Activated naive CD4-positive, alpha-beta T cell treated with anti-CD3 and anti-CD28 coated beads, Interleukin-2, amount 50 U/mL, for 24 hours (primary cell): ENCODE measurements at regions not wholly inside any gene's neighbourhood (a gene's known extent, or its start where the extent isn't known, plus 50 kb on each side); places are given as distances from the start of the nearest gene placed in this dataset.
"Not testable (repeated sequence)": the region's sequence is repeated elsewhere in the genome, so short reads cannot be mapped to it uniquely, and the experiment has no call there.

ENCODE experiments used
- H3K27ac Mint-ChIP-seq: one replicate; pipeline ENCODE4 v1.8.0; 2021; ENCODE audit warnings: mild to moderate bottlenecking, mixed read lengths
- H3K27me3 Mint-ChIP-seq: one replicate; pipeline ENCODE4 v1.8.0; 2021; ENCODE audit warnings: mixed read lengths
- H3K36me3 Mint-ChIP-seq: one replicate; pipeline ENCODE4 v1.8.0; 2021; ENCODE audit warnings: mixed read lengths
- H3K4me1 Mint-ChIP-seq: one replicate; pipeline ENCODE4 v1.8.0; 2021; ENCODE audit warnings: mixed read lengths
- H3K4me3 Mint-ChIP-seq: one replicate; pipeline ENCODE4 v1.8.0; 2021; ENCODE audit warnings: mild to moderate bottlenecking, mixed read lengths
- H3K9me3 Mint-ChIP-seq: one replicate; pipeline ENCODE4 v1.8.0; 2021; ENCODE audit warnings: mixed read lengths

DNA sequence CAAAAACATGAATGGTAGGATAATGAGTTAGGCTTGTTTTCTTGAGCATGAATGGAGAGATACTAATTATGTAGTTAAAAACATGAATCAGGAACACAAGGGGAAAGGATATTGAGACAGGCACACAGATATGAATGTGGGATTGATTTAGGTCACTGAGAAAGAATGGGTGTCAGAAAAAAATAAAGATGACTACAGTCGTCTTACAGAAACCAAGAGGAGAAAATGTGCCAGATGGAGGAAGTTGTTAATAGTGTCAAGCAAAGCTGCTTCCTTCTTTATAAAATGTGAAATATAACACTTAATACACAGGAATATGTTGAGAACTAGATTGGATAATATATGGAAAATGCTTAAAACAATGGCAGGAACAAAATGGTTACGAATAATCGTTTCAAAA is 173.3 kb upstream of the BET1 start:
- no peak overlapping the region for H3K27ac Mint-ChIP-seq
- H3K36me3 Mint-ChIP-seq = no peaks in the 10 kb centered on the region
- H3K4me3 Mint-ChIP-seq = no peak overlapping the region
- no peaks in the 10 kb centered on the region for H3K27me3 Mint-ChIP-seq
- no peaks in the 10 kb centered on the region for H3K4me1 Mint-ChIP-seq
- H3K9me3 Mint-ChIP-seq = no peaks in the 10 kb centered on the region

DNA sequence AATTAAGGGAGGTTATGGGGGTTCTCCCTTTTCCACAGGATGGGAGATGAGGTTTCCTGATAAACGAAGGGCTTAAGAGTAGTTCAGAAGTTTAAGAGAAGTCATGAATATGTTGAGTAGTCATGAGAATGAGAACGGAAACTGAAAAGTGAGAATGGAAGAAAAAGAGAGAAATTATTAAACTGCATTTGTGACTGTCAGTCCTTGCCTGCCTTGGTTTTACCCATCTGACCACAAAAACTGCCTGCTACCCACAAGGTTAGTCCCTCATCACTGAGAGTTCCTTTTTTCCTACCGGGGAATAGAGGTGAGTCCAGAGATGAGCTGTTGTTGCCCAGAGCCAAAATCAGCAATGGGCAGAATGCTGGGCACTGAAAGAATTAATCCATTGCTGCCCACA is 174.1 kb upstream of the BET1 start:
- Mint-ChIP-seq H3K27ac (no peak overlapping the region), H3K4me3 (no peak overlapping the region), H3K36me3 (no peaks in the 10 kb centered on the region), H3K4me1 (no peaks in the 10 kb centered on the region), H3K27me3 (no peaks in the 10 kb centered on the region), H3K9me3 (no peaks in the 10 kb centered on the region)

DNA sequence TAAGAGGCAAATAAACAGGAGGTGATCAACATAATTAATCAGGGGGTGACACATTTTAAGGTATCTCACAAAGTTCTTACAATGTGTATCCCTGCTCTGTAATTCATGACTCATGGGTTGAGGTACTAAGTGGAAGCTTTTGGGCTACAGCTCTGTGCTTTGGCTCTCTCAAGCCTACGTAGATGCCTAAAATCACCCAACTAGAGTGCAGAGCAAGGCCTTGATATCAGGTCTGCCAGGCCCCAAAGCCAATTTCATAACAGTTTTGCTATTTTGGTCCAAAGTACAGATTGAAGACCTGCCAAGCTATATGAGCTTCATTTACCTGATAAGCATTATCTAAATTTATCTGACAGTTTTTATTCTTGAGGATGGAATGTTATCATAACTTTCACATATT is 175.3 kb upstream of the BET1 start:
- Mint-ChIP-seq H3K36me3 (no peaks in the 10 kb centered on the region), H3K27ac (no peak overlapping the region), H3K9me3 (no peaks in the 10 kb centered on the region), H3K4me3 (no peak overlapping the region), H3K27me3 (no peaks in the 10 kb centered on the region), H3K4me1 (no peaks in the 10 kb centered on the region)

DNA sequence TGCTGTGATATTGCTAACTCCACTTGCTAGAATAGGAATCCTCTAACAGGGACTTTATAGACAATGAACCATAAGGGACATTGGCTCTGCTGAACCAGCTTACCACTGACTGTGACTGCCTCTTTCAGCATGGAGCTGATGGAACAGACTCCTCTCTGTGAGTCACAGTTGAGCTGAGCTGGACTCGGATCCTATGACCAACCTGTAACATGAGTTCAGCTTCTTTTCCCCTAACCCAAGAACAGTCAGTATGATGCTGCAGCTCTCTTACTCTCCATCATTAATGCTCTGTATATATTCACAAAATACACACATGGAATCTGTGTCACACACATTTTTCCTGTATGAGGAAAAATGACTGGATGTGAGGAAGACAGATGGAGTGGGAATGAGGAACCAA is 177.9 kb upstream of the BET1 start:
- Mint-ChIP-seq H3K36me3 (no peaks in the 10 kb centered on the region), H3K4me3 (no peak overlapping the region), H3K4me1 (no peaks in the 10 kb centered on the region), H3K27ac (no peak overlapping the region), H3K27me3 (no peaks in the 10 kb centered on the region), H3K9me3 (peaks cover 7% of the 10 kb centered on the region)

DNA sequence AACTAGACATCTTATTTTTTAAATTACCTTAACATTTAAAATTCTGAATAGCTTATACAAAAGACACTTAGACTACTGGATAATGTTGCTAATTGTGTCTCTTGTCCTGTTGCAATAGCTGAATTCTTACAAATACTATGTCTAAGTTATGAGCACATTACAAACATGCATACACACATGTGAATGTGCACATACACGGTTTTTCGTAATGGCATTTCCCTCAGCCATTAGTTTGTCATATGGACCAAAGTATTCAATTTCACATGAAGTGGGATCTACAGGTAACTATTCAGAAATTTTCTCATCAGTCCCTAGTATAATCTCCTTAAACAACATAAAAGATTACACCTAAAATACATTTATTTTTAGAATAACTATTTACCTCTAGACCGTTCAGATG is 178.6 kb upstream of the BET1 start:
- Mint-ChIP-seq H3K36me3 (no peaks in the 10 kb centered on the region), H3K4me3 (no peak overlapping the region), H3K27me3 (no peaks in the 10 kb centered on the region), H3K9me3 (peaks cover 10% of the 10 kb centered on the region), H3K27ac (no peak overlapping the region), H3K4me1 (no peaks in the 10 kb centered on the region)

DNA sequence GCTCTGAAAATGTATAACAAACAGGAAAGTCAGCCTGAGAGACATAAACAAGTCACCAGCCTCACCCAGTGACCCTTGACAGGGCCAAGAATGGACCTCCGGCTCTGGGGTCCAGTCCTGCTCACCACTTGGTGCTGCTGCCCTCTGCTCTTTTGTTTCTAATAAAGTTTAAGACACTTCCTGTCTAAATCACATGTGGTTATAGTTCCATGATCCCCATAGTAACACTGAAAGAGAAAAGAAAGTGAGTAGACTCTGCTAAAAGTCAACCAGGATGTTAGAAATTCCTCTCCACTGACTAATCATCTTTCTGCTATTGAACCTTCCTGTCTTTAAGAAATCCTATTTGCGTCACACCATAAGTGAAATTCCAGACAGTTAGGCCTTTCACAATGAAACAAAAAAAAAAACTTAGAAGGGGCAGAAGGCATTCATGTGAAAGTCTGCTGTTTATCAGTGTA is 179.2 kb upstream of the BET1 start:
- no peaks in the 10 kb centered on the region for H3K36me3 Mint-ChIP-seq
- no peaks in the 10 kb centered on the region for H3K4me1 Mint-ChIP-seq
- peaks cover 10% of the 10 kb centered on the region for H3K9me3 Mint-ChIP-seq
- no peak overlapping the region for H3K27ac Mint-ChIP-seq
- H3K4me3 Mint-ChIP-seq = no peak overlapping the region
- H3K27me3 Mint-ChIP-seq = peaks cover 2% of the 10 kb centered on the region

DNA sequence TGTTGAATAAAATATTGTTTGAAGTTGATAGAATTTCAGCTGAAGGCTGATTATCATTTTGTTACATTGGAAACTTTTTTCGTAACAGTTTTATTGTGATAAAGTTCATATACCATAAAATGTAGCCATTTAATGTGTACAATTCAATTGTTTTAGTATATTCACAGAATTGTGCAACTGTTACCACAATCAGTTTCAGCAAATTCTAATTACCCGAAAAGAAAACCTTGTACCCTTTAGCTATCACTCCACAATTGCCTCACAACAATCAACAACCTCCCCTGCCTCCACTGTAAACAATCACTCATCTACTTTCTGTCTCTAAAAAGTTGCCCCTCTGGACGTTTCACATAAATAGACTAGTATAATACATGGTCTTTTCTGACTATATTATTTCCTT is 179.7 kb upstream of the BET1 start:
- H3K36me3 Mint-ChIP-seq = no peaks in the 10 kb centered on the region
- H3K4me3 Mint-ChIP-seq = no peak overlapping the region
- H3K27me3 Mint-ChIP-seq = peaks cover 7% of the 10 kb centered on the region
- no peaks in the 10 kb centered on the region for H3K4me1 Mint-ChIP-seq
- H3K9me3 Mint-ChIP-seq = peaks cover 10% of the 10 kb centered on the region
- no peak overlapping the region for H3K27ac Mint-ChIP-seq

DNA sequence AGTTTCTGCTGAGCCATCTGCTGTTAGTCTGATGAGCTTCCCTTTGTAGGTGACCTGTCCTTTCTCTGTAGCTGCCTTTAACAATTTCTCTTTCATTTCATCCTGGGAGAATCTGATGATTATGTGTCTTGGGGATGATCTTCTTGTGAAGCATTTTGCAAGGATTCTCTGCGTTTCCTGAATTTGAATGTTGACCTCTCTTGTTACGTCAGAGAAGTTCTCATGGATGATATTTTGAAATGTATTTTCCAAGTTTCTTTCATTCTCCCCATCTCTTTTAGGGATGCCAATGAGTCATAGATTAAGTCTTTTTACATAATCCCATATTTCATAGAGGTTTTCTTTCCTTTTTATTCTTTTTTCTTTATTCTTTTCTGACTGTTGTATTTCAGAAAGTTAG is 184.2 kb upstream of the BET1 start:
- Mint-ChIP-seq H3K4me1 (no peaks in the 10 kb centered on the region), H3K4me3 (no peak overlapping the region), H3K9me3 (peaks cover 10% of the 10 kb centered on the region), H3K36me3 (no peaks in the 10 kb centered on the region), H3K27me3 (peaks cover 7% of the 10 kb centered on the region), H3K27ac (no peak overlapping the region)

DNA sequence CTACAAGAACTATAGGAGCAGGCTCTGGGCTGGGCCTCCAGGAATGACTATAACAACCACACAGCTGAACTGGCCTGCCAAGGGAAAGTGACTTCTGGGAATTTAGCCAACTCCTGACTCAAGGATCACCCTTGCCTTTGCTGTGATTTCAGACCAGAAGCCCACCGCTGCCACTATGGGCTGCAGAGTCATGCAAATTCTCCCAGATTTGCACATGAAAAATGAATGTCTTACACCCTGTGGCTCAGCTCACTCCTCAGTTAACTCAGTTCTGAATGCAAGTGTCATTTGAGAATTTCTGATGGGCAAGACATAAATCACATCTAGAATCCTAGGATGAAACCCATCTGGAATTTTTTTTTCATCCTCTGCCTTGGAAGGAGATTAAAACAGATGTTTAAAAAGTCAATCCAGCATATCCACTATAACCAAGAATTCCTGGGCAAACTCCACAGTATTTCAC is 186.5 kb upstream of the BET1 start:
- Mint-ChIP-seq H3K36me3 (no peaks in the 10 kb centered on the region), H3K4me1 (no peaks in the 10 kb centered on the region), H3K27ac (no peak overlapping the region), H3K4me3 (no peak overlapping the region), H3K27me3 (peaks cover 7% of the 10 kb centered on the region), H3K9me3 (peaks cover 10% of the 10 kb centered on the region)

DNA sequence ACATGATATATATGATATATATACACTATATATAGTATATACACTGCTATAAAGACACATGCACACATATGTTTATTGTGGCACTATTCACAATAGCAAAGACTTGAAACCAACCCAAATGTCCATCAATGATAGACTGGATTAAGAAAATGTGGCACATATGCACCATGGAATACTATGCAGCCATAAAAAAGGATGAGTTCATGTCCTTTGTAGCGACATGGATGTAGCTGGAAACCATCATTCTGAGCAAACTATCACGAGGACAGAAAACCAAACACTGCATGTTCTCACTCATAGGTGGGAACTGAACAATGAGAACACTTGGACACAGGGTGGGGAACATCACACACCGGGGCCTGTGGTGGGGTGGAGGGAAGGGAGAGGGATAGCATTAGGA is 190.3 kb upstream of the BET1 start:
- not testable (repeated sequence) for H3K36me3 Mint-ChIP-seq, H3K27me3 Mint-ChIP-seq, H3K9me3 Mint-ChIP-seq, H3K4me3 Mint-ChIP-seq, H3K4me1 Mint-ChIP-seq, H3K27ac Mint-ChIP-seq

DNA sequence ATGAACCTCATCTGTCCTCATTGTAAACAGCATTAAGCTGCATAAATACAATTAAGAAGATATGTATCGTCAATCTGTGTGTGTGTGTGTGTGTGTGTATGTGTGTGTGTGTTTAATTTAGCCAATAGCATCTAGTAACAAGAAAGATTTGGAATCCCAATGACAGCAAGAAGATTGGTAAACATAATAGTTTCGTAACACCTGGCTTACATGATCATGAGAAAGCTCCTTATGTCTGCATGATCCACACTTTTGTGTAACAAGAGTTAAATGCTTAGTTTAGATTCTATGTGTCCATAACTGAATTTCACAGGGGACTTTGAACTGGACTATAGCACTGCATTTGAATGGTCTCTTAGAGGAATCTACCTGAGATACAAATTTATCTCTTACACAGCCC is 191.0 kb upstream of the BET1 start:
- Mint-ChIP-seq H3K27me3 (no peaks in the 10 kb centered on the region), H3K27ac (no peak overlapping the region), H3K4me3 (no peak overlapping the region), H3K36me3 (no peaks in the 10 kb centered on the region), H3K4me1 (no peaks in the 10 kb centered on the region), H3K9me3 (no peaks in the 10 kb centered on the region)

DNA sequence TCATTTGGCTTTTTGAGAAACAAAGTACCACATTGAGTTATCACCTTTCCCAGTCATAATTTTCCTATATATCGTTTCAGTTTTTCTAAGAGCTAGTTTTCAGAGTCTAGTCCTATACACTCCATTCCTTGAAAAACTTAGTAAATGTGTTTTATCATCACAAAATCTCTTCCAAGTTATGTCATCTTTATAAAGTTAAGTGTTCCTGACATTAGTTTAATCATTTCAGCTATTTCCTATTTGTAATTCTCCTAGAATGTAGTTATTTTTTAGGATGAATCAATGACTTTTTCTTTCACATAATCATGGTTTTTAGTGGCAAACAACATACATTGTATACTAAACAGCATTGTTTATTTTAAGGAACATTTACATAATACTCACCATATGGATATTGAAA is 191.7 kb upstream of the BET1 start:
- H3K27me3 Mint-ChIP-seq = no peaks in the 10 kb centered on the region
- no peak overlapping the region for H3K4me3 Mint-ChIP-seq
- no peaks in the 10 kb centered on the region for H3K4me1 Mint-ChIP-seq
- no peaks in the 10 kb centered on the region for H3K9me3 Mint-ChIP-seq
- no peaks in the 10 kb centered on the region for H3K36me3 Mint-ChIP-seq
- H3K27ac Mint-ChIP-seq = no peak overlapping the region

DNA sequence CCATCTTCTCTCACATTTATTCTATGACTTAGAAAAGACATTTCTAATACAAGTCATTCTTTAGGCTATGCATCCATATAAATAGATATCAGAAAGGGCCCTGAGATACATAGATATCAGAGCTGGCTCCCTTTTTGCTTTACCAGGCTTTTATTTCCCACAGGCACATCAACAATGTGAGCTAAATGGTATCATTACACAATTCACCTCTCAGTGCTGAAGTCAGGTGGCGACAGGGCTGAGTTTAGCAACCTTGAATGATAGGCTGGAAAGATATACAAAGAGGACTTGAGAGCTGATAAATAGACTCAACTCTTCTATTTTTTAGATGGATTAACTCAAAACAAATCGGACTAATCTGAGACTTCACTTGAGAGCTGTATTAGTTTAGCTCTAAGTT is 189.2 kb upstream of the COL1A2 start:
- Mint-ChIP-seq H3K27ac (no peak overlapping the region), H3K9me3 (peaks cover 7% of the 10 kb centered on the region), H3K4me3 (no peak overlapping the region), H3K4me1 (no peaks in the 10 kb centered on the region), H3K27me3 (no peaks in the 10 kb centered on the region), H3K36me3 (no peaks in the 10 kb centered on the region)

DNA sequence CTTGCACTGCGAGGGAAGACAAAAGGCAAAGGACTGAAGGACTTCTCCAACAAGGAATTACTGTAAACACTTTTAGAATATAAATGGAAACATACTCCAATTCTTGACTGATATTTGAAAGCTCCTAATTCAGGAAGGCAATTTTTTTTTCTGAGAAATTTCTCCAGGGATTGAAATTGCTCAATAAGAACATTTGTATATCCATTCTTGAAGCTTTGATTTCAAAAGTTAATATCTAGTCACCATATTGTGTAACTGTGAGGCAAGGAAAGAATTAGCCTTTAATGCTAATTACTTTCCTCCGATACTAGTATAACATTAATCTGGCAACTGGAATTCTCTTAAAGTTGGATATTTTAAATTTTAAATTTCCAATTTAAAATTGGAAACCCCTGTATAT is 188.4 kb upstream of the COL1A2 start:
- Mint-ChIP-seq H3K27ac (no peak overlapping the region), H3K36me3 (no peaks in the 10 kb centered on the region), H3K4me3 (no peak overlapping the region), H3K27me3 (no peaks in the 10 kb centered on the region), H3K9me3 (peaks cover 7% of the 10 kb centered on the region), H3K4me1 (no peaks in the 10 kb centered on the region)

DNA sequence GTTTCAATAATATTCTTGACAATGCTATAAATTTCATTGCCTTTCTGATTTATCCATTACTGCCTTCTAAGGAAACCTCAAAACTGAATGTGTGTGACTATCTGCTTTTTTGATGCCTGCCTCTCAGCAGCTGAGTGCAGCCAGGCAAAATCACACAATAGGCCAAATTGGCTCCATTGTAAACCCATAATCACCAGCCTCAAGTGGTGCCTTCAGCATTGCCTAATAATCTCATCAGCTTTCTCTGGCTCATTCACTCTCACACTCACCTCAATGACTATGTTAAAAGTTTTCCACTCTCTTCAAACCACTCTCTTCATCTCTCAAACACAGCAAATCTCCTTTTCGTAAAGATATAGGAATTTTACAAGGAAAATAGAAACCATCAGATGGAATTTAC is 182.5 kb upstream of the COL1A2 start:
- no peaks in the 10 kb centered on the region for H3K27me3 Mint-ChIP-seq
- peaks cover 7% of the 10 kb centered on the region for H3K9me3 Mint-ChIP-seq
- H3K27ac Mint-ChIP-seq = no peak overlapping the region
- H3K36me3 Mint-ChIP-seq = no peaks in the 10 kb centered on the region
- H3K4me3 Mint-ChIP-seq = no peak overlapping the region
- H3K4me1 Mint-ChIP-seq = no peaks in the 10 kb centered on the region

DNA sequence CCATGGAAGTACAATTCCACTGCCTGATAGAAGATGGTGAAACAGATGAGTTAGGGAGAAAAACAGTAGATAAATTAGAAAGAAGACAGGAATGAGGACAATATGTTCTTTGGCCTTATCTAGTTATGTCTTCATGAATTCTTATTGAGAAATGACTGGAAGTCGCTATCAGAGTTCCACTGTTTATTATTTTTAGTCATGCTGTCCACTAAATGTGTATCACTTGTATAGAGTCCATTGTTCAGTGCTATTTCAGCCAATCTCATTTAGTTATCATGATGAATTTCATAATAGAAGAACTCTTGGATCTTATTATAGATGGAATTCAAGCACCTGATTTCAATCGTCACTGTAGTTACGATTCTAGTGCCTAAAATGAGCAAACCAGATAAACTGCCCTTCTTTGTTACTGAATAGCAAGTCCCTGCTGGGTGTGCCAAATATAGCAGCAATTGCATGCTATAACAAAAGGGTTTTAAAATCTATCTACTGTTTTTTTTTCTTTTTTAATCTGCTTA is 177.7 kb upstream of the COL1A2 start:
- no peaks in the 10 kb centered on the region for H3K36me3 Mint-ChIP-seq
- no peaks in the 10 kb centered on the region for H3K4me1 Mint-ChIP-seq
- no peak overlapping the region for H3K4me3 Mint-ChIP-seq
- no peaks in the 10 kb centered on the region for H3K9me3 Mint-ChIP-seq
- H3K27ac Mint-ChIP-seq = no peak overlapping the region
- H3K27me3 Mint-ChIP-seq = no peaks in the 10 kb centered on the region

DNA sequence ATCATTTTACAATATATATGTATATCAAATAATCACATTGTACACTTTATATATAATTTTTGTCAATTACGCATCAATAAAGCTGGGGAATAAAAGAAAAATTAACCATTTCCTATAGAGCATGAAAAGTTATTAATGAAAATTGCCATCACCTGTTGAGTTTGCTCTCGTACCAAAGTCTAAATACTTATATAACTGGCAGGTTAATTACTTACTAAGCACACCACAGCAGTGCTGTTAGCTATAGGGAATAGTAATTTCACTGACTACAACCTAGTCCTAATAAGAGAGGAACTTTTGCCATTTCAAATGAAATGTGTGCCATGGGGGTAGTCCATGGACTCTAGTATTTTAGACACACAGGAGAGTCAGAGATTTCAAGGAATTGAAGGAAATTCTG is 176.9 kb upstream of the COL1A2 start:
- no peaks in the 10 kb centered on the region for H3K4me1 Mint-ChIP-seq
- no peaks in the 10 kb centered on the region for H3K36me3 Mint-ChIP-seq
- no peaks in the 10 kb centered on the region for H3K27me3 Mint-ChIP-seq
- no peak overlapping the region for H3K27ac Mint-ChIP-seq
- H3K9me3 Mint-ChIP-seq = no peaks in the 10 kb centered on the region
- no peak overlapping the region for H3K4me3 Mint-ChIP-seq
